CD4-positive, alpha-beta T cell treated with Interferon gamma for 1 hour (primary cell): ENCODE measurements at regions not wholly inside any gene's neighbourhood (a gene's known extent, or its start where the extent isn't known, plus 50 kb on each side); places are given as distances from the start of the nearest gene placed in this dataset.

Experiments used
- DNase-seq: peaks from one replicate; pipeline ENCODE4 v3.0.0-alpha.2; 2020

GRCh38 chr7:26011039-26011696 lies 140.8 kb upstream of the NFE2L3 start:
- DNase-seq = no peak

DNA sequence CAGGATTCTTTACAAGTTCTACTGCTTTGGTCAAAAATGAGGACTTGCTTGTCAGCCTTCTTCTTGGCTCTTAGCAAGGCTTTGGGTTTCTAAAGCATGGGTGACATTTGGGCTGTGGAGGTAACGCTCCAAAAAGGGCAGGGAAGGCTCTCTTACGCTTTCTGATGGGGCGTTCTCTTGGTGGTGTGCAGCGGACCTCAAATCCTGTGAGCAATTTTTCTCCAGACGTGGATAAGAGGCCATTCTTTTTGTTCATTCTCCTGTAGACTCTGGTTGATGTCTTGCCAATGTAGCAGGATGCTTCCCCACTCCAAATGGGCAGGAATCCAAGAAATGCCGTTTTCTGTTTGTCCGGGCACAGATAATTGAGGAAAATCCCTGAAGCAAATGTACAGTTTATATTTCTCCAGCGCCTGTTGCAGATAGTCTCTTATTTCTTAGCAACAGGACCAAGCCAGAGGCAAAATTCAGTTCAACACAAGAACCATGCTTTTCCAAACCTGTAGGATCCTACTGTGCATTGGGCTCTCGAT lies 138.4 kb upstream of the NFE2L3 start:
- DNase-seq = no peak

DNA sequence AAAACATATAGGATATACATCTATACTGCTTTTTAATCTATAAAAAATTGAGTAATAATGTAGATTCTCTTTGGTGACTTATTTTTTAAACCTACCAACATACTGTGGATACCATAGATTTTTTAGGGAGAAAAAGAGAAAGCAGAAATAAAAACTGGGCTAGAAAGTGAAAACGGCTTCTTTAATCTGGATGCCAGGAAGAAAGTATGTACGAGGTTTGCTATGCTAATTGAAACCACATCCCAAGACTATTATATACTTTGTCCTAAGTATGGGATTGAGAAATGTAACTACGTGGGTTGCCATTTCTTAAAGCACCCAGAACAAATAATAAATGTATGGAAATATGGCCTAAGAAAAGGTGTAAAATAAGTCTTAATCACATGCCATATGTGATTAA lies 129.0 kb upstream of the NFE2L3 start:
- DNase-seq = no peak

GRCh38 chr7:26029911-26030310 lies 122.1 kb upstream of the NFE2L3 start:
- DNase-seq = no peak

DNA sequence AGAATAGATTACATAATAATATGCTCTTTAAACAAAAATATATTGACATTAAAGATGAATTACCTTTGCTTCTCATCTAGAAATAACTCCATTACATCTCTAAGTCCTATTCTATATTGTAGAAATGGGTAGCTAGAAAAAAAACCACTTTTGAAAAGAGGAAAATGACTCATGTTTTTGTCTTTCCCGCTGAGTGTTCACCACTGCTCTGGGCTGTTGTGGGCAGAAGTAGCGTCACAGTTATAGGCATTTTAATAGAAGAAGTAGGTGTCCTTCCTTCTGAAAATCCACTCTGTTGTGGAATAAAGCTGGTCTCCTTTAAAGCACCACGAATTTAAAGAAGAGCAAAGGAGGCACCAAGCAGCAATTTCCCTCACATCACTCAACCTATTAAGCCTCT lies 117.6 kb upstream of the NFE2L3 start:
- no peak for DNase-seq

DNA sequence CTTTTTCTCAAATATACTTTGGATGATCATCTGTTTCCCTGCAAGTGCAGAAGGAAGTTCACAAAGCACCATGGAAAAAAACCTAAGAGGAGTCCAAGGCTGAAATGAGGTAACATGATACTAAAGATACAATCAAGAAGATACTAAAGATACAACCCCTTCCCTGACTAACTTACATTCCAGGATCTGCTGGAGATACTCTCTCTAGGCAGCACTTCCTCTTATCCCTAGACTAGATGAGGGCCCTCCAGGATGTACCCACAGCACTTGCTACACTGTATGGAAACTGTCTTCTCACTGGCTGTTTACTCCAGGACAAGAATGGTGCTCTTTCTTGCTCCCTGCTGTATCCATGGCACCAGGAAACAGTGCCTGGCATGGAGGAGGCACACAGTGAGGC lies 116.4 kb upstream of the NFE2L3 start:
- DNase-seq = no peak

GRCh38 chr7:26036092-26036491 lies 115.9 kb upstream of the NFE2L3 start:
- no peak for DNase-seq

GRCh38 chr7:26038201-26038990 lies 113.6 kb upstream of the NFE2L3 start:
- DNase-seq = no peak

- DNase-seq = no peak
Observed at GRCh38 chr7:26040085-26040484, 111.9 kb upstream of the NFE2L3 start.

- no peak for DNase-seq
Observed at GRCh38 chr7:26042237-26042636, 109.8 kb upstream of the NFE2L3 start.

- DNase-seq = no peak
Observed at GRCh38 chr7:26043801-26044200, 108.2 kb upstream of the NFE2L3 start.

DNA sequence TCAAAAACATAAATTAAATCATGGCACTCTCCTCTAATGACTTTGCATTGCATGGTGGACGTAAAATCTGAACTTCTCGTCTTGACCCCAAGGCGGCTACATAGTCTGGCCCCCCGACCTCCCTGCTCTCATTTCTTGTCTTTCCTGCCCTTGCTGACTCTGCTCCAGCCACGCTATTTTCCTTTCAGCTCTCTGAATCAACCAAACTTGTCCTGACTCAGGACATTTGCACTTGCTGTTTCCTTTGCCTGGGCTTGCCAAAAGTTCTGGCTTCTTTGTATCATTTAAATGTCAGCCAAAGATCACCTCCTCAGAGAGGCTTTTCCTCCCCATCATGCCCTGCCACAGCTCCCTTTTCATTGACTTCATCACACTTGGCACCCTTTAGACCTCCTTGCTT lies 107.7 kb upstream of the NFE2L3 start:
- DNase-seq = no peak

DNA sequence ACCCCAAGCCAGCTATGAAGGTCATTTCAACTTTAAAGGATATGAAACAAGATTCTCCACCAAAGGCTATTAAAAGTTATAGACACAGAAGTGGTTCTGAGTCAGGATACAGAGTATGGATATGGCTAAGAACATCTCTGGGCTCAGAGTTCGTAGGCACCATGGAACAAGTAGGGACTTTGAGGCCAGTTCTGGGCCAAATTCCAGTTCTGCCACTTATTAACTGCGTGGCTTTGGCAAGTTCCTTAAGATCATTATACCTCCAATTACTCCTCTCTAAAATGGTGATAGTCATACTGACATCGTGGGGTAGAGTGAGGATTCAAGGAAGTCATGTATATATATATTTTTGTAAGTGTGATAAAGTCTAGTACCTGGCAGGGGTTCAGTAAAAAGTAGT lies 105.8 kb upstream of the NFE2L3 start:
- DNase-seq = no peak

DNA sequence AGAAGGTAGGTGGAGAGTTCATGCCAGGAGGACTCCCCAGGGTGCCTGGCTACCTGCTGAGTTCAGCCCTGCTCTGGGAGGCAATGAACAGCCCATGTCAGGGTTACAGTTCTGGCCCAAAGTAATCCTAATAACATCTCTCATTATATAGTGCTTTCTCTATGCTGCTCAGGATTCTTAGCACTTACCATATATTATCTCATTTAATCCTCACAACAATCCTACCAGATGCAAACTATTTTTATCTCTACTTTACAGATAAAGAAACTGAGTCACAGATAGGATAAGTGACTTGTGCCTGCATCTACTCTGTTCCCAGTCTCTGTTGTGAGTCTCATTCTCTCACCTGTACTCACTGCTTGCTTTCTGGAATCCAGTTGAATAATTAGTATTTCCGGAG lies 105.1 kb upstream of the NFE2L3 start:
- DNase-seq = no peak

- no peak for DNase-seq
Observed at GRCh38 chr7:26048663-26049062, 103.3 kb upstream of the NFE2L3 start.

DNA sequence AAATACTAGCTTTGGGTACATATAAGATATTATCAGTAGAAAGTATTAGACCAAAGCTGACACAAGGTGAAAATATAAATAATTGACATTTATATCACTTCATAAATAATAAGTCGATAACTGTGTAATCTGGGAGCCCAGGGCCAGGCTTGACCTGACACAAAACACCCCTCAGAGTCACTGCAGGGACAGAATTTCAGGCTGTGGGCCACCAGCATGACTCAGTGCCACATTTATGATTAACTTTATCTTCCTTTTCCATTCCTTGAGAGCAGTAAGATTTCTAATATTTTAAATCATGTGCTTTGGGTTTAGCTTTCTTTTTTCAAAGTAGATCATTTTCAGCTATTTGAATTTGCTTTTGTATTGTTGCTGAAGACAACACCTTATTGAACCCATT lies 102.9 kb upstream of the NFE2L3 start:
- no peak for DNase-seq

- no peak for DNase-seq
Observed at GRCh38 chr7:26051021-26051420, 101.0 kb upstream of the NFE2L3 start.

DNA sequence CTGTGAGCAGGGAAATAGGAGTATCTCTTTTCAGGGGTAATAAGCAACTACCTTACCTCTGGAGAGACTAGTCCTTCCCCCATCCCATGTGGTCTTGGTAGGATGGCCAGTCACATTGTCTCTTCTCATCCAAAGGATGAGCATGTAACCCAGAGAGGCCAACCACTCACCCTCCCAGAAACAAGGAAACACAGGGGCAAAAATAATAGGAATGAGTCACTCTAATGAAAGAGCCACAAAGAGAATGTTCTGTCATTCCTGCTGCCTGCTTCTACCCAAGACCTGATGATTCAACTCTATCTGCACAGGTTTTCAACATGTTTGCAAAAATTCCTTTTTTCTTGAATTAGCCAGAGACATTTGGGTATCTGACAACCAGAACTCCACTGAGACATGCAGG lies 99.3 kb upstream of the NFE2L3 start:
- no peak for DNase-seq

DNA sequence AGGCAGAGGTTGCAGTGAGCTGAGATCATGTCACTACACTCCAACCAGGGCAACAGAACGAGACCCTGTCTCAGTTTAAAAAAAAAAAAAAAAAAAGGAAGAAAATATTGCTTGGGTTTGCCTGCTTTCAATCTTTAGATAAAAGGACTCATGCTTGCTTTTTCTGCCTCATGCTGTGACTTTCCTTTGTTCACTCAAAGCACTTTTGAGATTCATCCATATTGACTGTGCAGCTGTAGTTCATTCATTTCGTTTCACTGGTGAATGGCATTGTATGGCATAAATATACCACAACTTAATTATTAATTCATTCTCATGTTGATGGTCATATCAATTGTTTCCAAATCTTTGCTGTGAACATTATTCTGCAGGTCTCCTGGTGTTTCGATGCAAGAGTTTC lies 97.6 kb upstream of the NFE2L3 start:
- DNase-seq = no peak

DNA sequence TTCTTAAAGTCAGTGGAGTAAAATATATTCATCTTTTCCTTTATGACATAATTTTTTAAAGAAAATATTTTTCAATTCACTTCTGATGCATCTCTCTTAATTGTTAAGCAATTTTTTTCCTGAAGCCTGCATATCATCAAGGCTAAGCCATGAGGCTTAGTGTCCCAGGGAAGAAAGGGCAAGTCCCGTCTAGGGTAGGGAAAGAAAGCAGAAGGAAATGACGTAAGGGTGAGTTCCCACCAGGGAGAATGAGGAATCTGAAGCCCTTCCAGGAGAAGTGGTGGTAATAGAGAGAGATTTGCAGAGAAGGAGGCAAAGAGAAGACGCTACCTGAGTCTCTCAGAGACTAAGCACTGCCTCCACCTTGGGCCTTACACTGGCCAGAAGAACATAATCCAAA lies 96.8 kb upstream of the NFE2L3 start:
- no peak for DNase-seq

GRCh38 chr7:26060733-26061677 lies 91.0 kb upstream of the NFE2L3 start:
- DNase-seq = no peak

- DNase-seq = peak; percentile 56
Observed at GRCh38 chr7:26061678-26062603, 90.1 kb upstream of the NFE2L3 start.
